HG02970 (cell line): ENCODE measurements at regions not wholly inside any gene's neighbourhood (a gene's known extent, or its start where the extent isn't known, plus 50 kb on each side); places are given as distances from the start of the nearest gene placed in this dataset.

ENCODE experiments used
- ATAC-seq: cut with Tn5 transposase; IDR thresholded peaks from one replicate; pipeline ENCODE4 v1.9.1; 2021; ENCODE audit warnings: mild to moderate bottlenecking, moderate library complexity, moderate number of reproducible peaks; ENCODE audit not compliant: unreplicated experiment, low FRiP score

DNA sequence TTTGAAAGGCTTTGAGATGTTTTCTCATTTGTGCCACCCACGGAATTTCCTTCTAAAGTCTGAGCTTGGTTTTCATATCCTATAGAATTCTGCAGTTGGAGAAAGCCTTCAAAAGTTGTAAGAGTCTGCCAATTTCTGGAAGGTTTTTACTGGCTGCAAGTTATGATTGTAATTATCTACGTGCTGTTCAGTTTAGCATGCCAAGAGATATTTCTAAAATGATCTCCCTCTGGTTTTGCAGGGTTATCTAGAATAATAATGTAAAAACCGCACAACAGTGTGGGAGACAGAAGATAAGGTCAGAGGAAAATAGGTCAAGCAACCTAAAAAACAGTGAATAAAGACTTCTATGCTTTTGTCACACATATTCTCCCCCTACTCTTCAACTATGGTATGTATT is 69.3 kb downstream of the MTERF1 start:
- ATAC-seq, result no peak

- ATAC-seq, result no peak
These were observed 68.9 kb downstream of the MTERF1 start for GRCh38 chr7:91811641-91812040.

DNA sequence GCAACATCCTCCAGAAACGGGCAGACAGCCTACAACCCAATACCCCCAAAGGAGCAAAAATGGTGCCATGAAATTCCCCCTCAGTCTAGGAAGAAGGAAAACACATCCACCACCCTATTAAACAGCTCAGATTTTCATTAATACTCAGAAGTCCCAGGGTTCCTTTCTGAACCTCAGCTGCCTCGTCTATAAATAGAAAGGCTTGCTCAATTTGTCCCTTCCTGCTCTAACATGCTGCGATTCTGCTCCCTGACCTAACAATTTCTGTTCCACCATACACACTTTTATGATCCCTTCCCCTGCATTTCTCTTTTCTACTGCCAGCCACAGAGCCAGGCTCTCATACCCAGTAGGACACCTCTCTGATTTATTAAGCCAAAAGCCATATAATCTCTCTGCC is 68.1 kb downstream of the MTERF1 start:
- no peak for ATAC-seq

- ATAC-seq, result no peak
These were observed 66.3 kb downstream of the MTERF1 start for GRCh38 chr7:91814189-91814588.
